Keratinocyte (primary cell): ENCODE measurements at regions not wholly inside any gene's neighbourhood (a gene's known extent, or its start where the extent isn't known, plus 50 kb on each side); places are given as distances from the start of the nearest gene placed in this dataset.

Source experiments
- DNase-seq: peaks from one replicate; pipeline ENCODE4 v3.0.0-alpha.2; 2011; ENCODE audit warnings: low read depth, missing footprints, low spot score
- FAIRE-seq: peaks from 2 replicates; lab custom pipeline; 2011; peaks lifted over from hg19 to GRCh38; lab: Jason Lieb, UNC
- H2AFZ ChIP-seq: 2 replicates; pipeline ENCODE4 v1.6.0; 2012; ENCODE audit warnings: low read length, control low read depth, inconsistent platforms; ENCODE audit not compliant: control insufficient read depth
- H3K27ac ChIP-seq: 2 replicates; pipeline ENCODE4 v1.5.1; 2011; ENCODE audit warnings: low read length; ENCODE audit not compliant: control insufficient read depth, insufficient read depth
- H3K27me3 ChIP-seq: 3 replicates; pipeline ENCODE4 v1.6.0; 2011; ENCODE audit warnings: low read length; ENCODE audit not compliant: control insufficient read depth, insufficient read depth; ENCODE audit errors: extremely low read depth
- H3K36me3 ChIP-seq, 2 experiments: 2 replicates in 1 of 2; 3 replicates in 1 of 2; pipeline ENCODE4 v1.5.1; 2011; ENCODE audit warnings: low read length in 2 of 2, mild to moderate bottlenecking in 1 of 2; ENCODE audit not compliant: control insufficient read depth in 2 of 2, insufficient read depth in 2 of 2; ENCODE audit errors: extremely low read depth in 1 of 2
- H3K4me1 ChIP-seq: 3 replicates; pipeline ENCODE4 v1.5.1; 2011; ENCODE audit warnings: low read length; ENCODE audit not compliant: control insufficient read depth, insufficient read depth; ENCODE audit errors: extremely low read depth
- H3K4me2 ChIP-seq: 3 replicates; pipeline ENCODE4 v1.6.0; 2011; ENCODE audit warnings: low read depth, low read length; ENCODE audit not compliant: control insufficient read depth, insufficient read depth; ENCODE audit errors: extremely low read depth
- H3K4me3 ChIP-seq, 3 experiments: fragments of 200-600 bp in 1 of 3; sonication (generic) in 1 of 3; 2 replicates in 2 of 3; 3 replicates in 1 of 3; pipeline ENCODE4 v1.5.1; 2011 to 2016; ENCODE audit warnings: low read length in 3 of 3, mild to moderate bottlenecking in 3 of 3, control low read depth in 2 of 3, inconsistent platforms in 1 of 3, low read depth in 1 of 3, mixed read lengths in 1 of 3, mixed run types in 1 of 3, moderate library complexity in 1 of 3; ENCODE audit not compliant: control insufficient read depth in 2 of 3, insufficient read depth in 2 of 3; ENCODE audit errors: extremely low read depth in 1 of 3
- H3K79me2 ChIP-seq: 2 replicates; pipeline ENCODE4 v1.6.0; 2012; ENCODE audit warnings: low read length; ENCODE audit not compliant: control insufficient read depth, insufficient read depth
- H3K9ac ChIP-seq: 3 replicates; pipeline ENCODE4 v1.6.0; 2011; ENCODE audit warnings: low read length; ENCODE audit not compliant: control insufficient read depth, insufficient read depth; ENCODE audit errors: extremely low read depth
- H3K9me1 ChIP-seq: 3 replicates; pipeline ENCODE4 v1.6.0; 2011; ENCODE audit warnings: low read length; ENCODE audit not compliant: control insufficient read depth, insufficient read depth; ENCODE audit errors: extremely low read depth
- H3K9me3 ChIP-seq: 2 replicates; pipeline ENCODE4 v1.5.1; 2012; ENCODE audit warnings: low read depth, low read length; ENCODE audit not compliant: control insufficient read depth
- H4K20me1 ChIP-seq: 3 replicates; pipeline ENCODE4 v1.6.0; 2011; ENCODE audit warnings: low read length; ENCODE audit not compliant: control insufficient read depth, insufficient read depth; ENCODE audit errors: extremely low read depth
- EZH2 ChIP-seq: IDR thresholded peaks from one replicate; pipeline ENCODE4 v1.6.1; 2012; ENCODE audit warnings: inconsistent platforms, mild to moderate bottlenecking, low read length, moderate library complexity
- dilution Hi-C: fragments of 300-500 bp; cut with MboI; formaldehyde crosslinking; loops from one replicate; pipeline ENCODE4 v1.7.0; 2020; ENCODE audit warnings: low sequenced_read_pairs; ENCODE audit not compliant: extremely low pct_ligation_motif_present
- TF ChIP-seq, protein P1 (sequence below), 3 experiments: IDR thresholded peaks in 1 of 3; conservative IDR thresholded peaks in 1 of 3; optimal IDR thresholded peaks in 1 of 3; 2 replicates in 2 of 3; 3 replicates in 1 of 3; pipeline versions ENCODE3 to v1.5.1; 2011; ENCODE audit warnings: low read length in 3 of 3, mild to moderate bottlenecking in 3 of 3, moderate library complexity in 2 of 3, control low read depth in 1 of 3, inconsistent platforms in 1 of 3; ENCODE audit not compliant: insufficient read depth in 2 of 3; ENCODE audit errors: extremely low read depth in 1 of 3

DNA sequence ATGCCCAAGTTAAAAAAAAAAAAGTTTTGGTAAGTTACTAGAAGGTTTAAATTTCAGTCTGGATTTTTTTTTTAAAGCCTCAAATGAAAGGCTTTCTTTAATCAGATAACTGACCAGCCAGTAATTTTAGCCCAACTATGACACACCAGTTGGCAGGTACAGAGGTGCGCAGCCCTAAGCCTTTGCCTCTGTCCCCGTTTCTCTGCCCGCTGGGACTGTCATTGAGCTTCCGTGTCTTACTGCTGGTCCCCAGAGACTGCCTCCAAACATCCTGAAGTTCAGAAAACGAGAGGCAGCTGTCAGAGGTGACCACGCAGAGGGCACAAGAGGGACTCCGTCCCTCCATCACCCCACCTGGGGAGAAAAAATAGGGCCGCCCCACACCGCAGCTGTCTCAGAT is 118.2 kb downstream of the RPS12 start:
- Histone ChIP-seq H3K9ac (no peak overlapping the region), H3K9me1 (no peaks in the 10 kb centered on the region), H3K36me3 (no peaks in the 10 kb centered on the region), H3K27me3 (no peaks in the 10 kb centered on the region), H4K20me1 (no peaks in the 10 kb centered on the region), H3K4me3 (no peak overlapping the region), H3K9me3 (no peaks in the 10 kb centered on the region), H3K79me2 (no peaks in the 10 kb centered on the region), H3K4me1 (no peaks in the 10 kb centered on the region), H2AFZ (no peak overlapping the region), H3K27ac (no peak overlapping the region), H3K4me2 (no peak overlapping the region)
- FAIRE-seq (no peak), DNase-seq (no peak)
- no peak for TF ChIP-seq EZH2
- TF ChIP-seq, protein P1, sequence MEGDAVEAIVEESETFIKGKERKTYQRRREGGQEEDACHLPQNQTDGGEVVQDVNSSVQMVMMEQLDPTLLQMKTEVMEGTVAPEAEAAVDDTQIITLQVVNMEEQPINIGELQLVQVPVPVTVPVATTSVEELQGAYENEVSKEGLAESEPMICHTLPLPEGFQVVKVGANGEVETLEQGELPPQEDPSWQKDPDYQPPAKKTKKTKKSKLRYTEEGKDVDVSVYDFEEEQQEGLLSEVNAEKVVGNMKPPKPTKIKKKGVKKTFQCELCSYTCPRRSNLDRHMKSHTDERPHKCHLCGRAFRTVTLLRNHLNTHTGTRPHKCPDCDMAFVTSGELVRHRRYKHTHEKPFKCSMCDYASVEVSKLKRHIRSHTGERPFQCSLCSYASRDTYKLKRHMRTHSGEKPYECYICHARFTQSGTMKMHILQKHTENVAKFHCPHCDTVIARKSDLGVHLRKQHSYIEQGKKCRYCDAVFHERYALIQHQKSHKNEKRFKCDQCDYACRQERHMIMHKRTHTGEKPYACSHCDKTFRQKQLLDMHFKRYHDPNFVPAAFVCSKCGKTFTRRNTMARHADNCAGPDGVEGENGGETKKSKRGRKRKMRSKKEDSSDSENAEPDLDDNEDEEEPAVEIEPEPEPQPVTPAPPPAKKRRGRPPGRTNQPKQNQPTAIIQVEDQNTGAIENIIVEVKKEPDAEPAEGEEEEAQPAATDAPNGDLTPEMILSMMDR (optimal IDR thresholded peaks at IDR 0.05 in 1 of 3, IDR thresholded peaks at IDR 0.05 in 1 of 3, conservative IDR thresholded peaks at IDR 0.05 in 1 of 3; ENCODE audit: extremely low read depth in 1 of 3, insufficient read depth in 2 of 3, low read length in 3 of 3) = no peak
- dilution Hi-C loops = no loop called here

DNA sequence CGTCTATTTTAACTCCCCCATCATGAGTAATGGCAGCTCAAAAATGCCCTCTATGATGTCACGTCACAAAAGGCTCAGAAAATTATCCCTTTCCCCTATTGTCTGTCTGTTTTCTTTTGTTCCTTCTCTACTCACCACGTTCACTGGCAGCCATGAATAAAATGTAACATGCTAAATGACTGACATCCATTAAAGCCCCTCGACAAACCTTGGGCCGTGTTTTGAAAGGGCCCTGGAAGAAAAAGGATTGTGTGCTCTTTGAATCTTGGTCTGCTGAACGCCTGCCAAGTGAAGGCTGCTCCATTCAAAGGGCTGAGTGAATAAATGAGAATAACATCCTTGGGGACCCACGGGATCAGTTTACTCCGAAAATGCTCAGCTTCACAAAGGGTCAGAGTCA is 118.7 kb downstream of the RPS12 start:
- dilution Hi-C loops = no loop called here
- Histone ChIP-seq H3K36me3 (no peaks in the 10 kb centered on the region), H3K4me3 (no peak overlapping the region), H3K27ac (no peak overlapping the region), H3K9me3 (no peaks in the 10 kb centered on the region), H3K79me2 (no peaks in the 10 kb centered on the region), H2AFZ (no peak overlapping the region), H3K4me2 (no peak overlapping the region), H3K27me3 (no peaks in the 10 kb centered on the region), H4K20me1 (no peaks in the 10 kb centered on the region), H3K9ac (no peak overlapping the region), H3K4me1 (no peaks in the 10 kb centered on the region), H3K9me1 (no peaks in the 10 kb centered on the region)
- no peak for DNase-seq
- TF ChIP-seq EZH2 = no peak
- TF ChIP-seq, protein P1 (optimal IDR thresholded peaks at IDR 0.05 in 1 of 3, IDR thresholded peaks at IDR 0.05 in 1 of 3, conservative IDR thresholded peaks at IDR 0.05 in 1 of 3; ENCODE audit: extremely low read depth in 1 of 3, insufficient read depth in 2 of 3, low read length in 3 of 3) = no peak
- FAIRE-seq = no peak
